ENCODE measurements at regions not wholly inside any gene's neighbourhood (a gene's known extent, or its start where the extent isn't known, plus 50 kb on each side); places are given as distances from the start of the nearest gene placed in this dataset.

- intact Hi-C loops (cut with DNase I, micrococcal nuclease): loop anchor here in 1 of 2 experiments (10.0 kb wide), 1 partner anchor 1877 kb away; no protein-coding TSS in a partner anchor
- CTCF ChIA-PET: no interaction called here
- Mint-ChIP-seq H3K4me3 (no peak overlapping the region), H3K36me3 (ENCODE audit: low read depth) (no peaks in the 10 kb centered on the region), H3K27ac (no peak overlapping the region), H3K4me1 (no peaks in the 10 kb centered on the region), H3K27me3 (peaks cover 1% of the 10 kb centered on the region), H3K9me3 (ENCODE audit: low read depth) (no peaks in the 10 kb centered on the region)
- DNase-seq (no peak), ATAC-seq (no peak)
- POLR2A ChIA-PET: no interaction called here
Observed at GRCh38 chr5:155897761-155898160, 429.2 kb upstream of the SGCD start.

- Mint-ChIP-seq H3K27me3 (no peaks in the 10 kb centered on the region), H3K9me3 (ENCODE audit: low read depth) (no peaks in the 10 kb centered on the region), H3K27ac (no peak overlapping the region), H3K4me1 (no peaks in the 10 kb centered on the region), H3K36me3 (ENCODE audit: low read depth) (no peaks in the 10 kb centered on the region), H3K4me3 (no peak overlapping the region)
- DNase-seq (no peak), ATAC-seq (no peak)
- intact Hi-C loops (cut with DNase I, micrococcal nuclease): loop anchor here in 1 of 2 experiments (10.0 kb wide), 1 partner anchor 1877 kb away; no protein-coding TSS in a partner anchor
- POLR2A ChIA-PET: no interaction called here
- CTCF ChIA-PET: no interaction called here
Observed at GRCh38 chr5:155898284-155898683, 428.7 kb upstream of the SGCD start.

- no peaks in the 10 kb centered on the region for H3K36me3 Mint-ChIP-seq (ENCODE audit: low read depth)
- ChIA-PET CTCF (no interaction called here), POLR2A (no interaction called here)
- H3K4me3 Mint-ChIP-seq: no peak overlapping the region
- ATAC-seq (no peak), DNase-seq (no peak)
- H3K4me1 Mint-ChIP-seq: no peaks in the 10 kb centered on the region
- no peak overlapping the region for H3K27ac Mint-ChIP-seq
- H3K9me3 Mint-ChIP-seq (ENCODE audit: low read depth): no peaks in the 10 kb centered on the region
- no peaks in the 10 kb centered on the region for H3K27me3 Mint-ChIP-seq
- intact Hi-C loops (cut with DNase I, micrococcal nuclease): no loop called here
Observed at GRCh38 chr5:155903791-155904190, 423.2 kb upstream of the SGCD start.

GRCh38 chr5:155905364-155905763 is 421.6 kb upstream of the SGCD start:
- DNase-seq (no peak), ATAC-seq (no peak)
- Mint-ChIP-seq H3K4me1 (no peaks in the 10 kb centered on the region), H3K4me3 (no peak overlapping the region), H3K9me3 (ENCODE audit: low read depth) (no peaks in the 10 kb centered on the region), H3K36me3 (ENCODE audit: low read depth) (no peaks in the 10 kb centered on the region), H3K27me3 (no peaks in the 10 kb centered on the region), H3K27ac (no peak overlapping the region)
- intact Hi-C loops (cut with DNase I, micrococcal nuclease): no loop called here
- CTCF ChIA-PET: interaction anchor here (0.7 kb wide), 1 partner anchor 1009 kb away, joined by 4 read pairs; no protein-coding TSS in a partner anchor
- POLR2A ChIA-PET: no interaction called here

GRCh38 chr5:155906046-155906445 is 420.9 kb upstream of the SGCD start:
- Mint-ChIP-seq H3K27ac (no peak overlapping the region), H3K9me3 (ENCODE audit: low read depth) (no peaks in the 10 kb centered on the region), H3K36me3 (ENCODE audit: low read depth) (no peaks in the 10 kb centered on the region), H3K4me3 (no peak overlapping the region), H3K4me1 (no peaks in the 10 kb centered on the region), H3K27me3 (no peaks in the 10 kb centered on the region)
- no peak for ATAC-seq
- CTCF ChIA-PET: no interaction called here
- intact Hi-C loops (cut with DNase I, micrococcal nuclease): no loop called here
- POLR2A ChIA-PET: no interaction called here
- DNase-seq: no peak

- peaks cover 6% of the 10 kb centered on the region for H3K27me3 Mint-ChIP-seq
Observed at GRCh38 chr5:155908543-155908942, 418.4 kb upstream of the SGCD start.

GRCh38 chr5:155912291-155912690 is 414.7 kb upstream of the SGCD start:
- H3K27ac Mint-ChIP-seq: no peak overlapping the region
- no peak for ATAC-seq
- no peaks in the 10 kb centered on the region for H3K9me3 Mint-ChIP-seq (ENCODE audit: low read depth)
- no peaks in the 10 kb centered on the region for H3K36me3 Mint-ChIP-seq (ENCODE audit: low read depth)
- ChIA-PET POLR2A (no interaction called here), CTCF (no interaction called here)
- no peak for DNase-seq
- H3K4me3 Mint-ChIP-seq: no peak overlapping the region
- peaks cover 6% of the 10 kb centered on the region for H3K27me3 Mint-ChIP-seq
- H3K4me1 Mint-ChIP-seq: no peaks in the 10 kb centered on the region
- intact Hi-C loops (cut with DNase I, micrococcal nuclease): no loop called here

More at GRCh38 chr5:155908543-155908942, 418.4 kb upstream of the SGCD start:
- CTCF ChIA-PET: no interaction called here
- Mint-ChIP-seq H3K36me3 (ENCODE audit: low read depth) (no peaks in the 10 kb centered on the region), H3K4me3 (no peak overlapping the region), H3K9me3 (ENCODE audit: low read depth) (no peaks in the 10 kb centered on the region), H3K4me1 (no peaks in the 10 kb centered on the region), H3K27ac (no peak overlapping the region)
- ATAC-seq (no peak), DNase-seq (no peak)
- intact Hi-C loops (cut with DNase I, micrococcal nuclease): no loop called here
- POLR2A ChIA-PET: no interaction called here

GRCh38 chr5:155914766-155915165 is 412.2 kb upstream of the SGCD start:
- ATAC-seq: no peak
- no peak overlapping the region for H3K4me3 Mint-ChIP-seq
- CTCF ChIA-PET: no interaction called here
- H3K27ac Mint-ChIP-seq: no peak overlapping the region
- no peaks in the 10 kb centered on the region for H3K9me3 Mint-ChIP-seq (ENCODE audit: low read depth)
- DNase-seq: no peak
- H3K4me1 Mint-ChIP-seq: no peaks in the 10 kb centered on the region
- POLR2A ChIA-PET: interaction anchor here (0.6 kb wide), 1 partner anchor 234 kb away, joined by 4 read pairs; no protein-coding TSS in a partner anchor
- H3K27me3 Mint-ChIP-seq: peaks cover 10% of the 10 kb centered on the region
- H3K36me3 Mint-ChIP-seq (ENCODE audit: low read depth): no peaks in the 10 kb centered on the region
- intact Hi-C loops (cut with DNase I, micrococcal nuclease): no loop called here

- DNase-seq (no peak), ATAC-seq (no peak)
- CTCF ChIA-PET: no interaction called here
- Mint-ChIP-seq H3K9me3 (ENCODE audit: low read depth) (no peaks in the 10 kb centered on the region), H3K4me3 (no peak overlapping the region), H3K36me3 (ENCODE audit: low read depth) (no peaks in the 10 kb centered on the region), H3K4me1 (no peaks in the 10 kb centered on the region), H3K27ac (no peak overlapping the region), H3K27me3 (peaks cover 13% of the 10 kb centered on the region)
- POLR2A ChIA-PET: no interaction called here
- intact Hi-C loops (cut with DNase I, micrococcal nuclease): no loop called here
Observed at GRCh38 chr5:155915601-155916000, 411.4 kb upstream of the SGCD start.

GRCh38 chr5:155919126-155919525 is 407.8 kb upstream of the SGCD start:
- H3K36me3 Mint-ChIP-seq (ENCODE audit: low read depth): no peaks in the 10 kb centered on the region
- intact Hi-C loops (cut with DNase I, micrococcal nuclease): no loop called here
- DNase-seq (no peak), ATAC-seq (no peak)
- H3K27me3 Mint-ChIP-seq: peaks cover 14% of the 10 kb centered on the region
- H3K27ac Mint-ChIP-seq: no peak overlapping the region
- no peak overlapping the region for H3K4me3 Mint-ChIP-seq
- ChIA-PET POLR2A (no interaction called here), CTCF (interaction anchor here (1.4 kb wide), 1 partner anchor 18 kb away, joined by 4 read pairs; no protein-coding TSS in a partner anchor)
- H3K4me1 Mint-ChIP-seq: no peaks in the 10 kb centered on the region
- H3K9me3 Mint-ChIP-seq (ENCODE audit: low read depth): no peaks in the 10 kb centered on the region

GRCh38 chr5:155919725-155920124 is 407.2 kb upstream of the SGCD start:
- POLR2A ChIA-PET: no interaction called here
- no peak overlapping the region for H3K4me3 Mint-ChIP-seq
- no peaks in the 10 kb centered on the region for H3K36me3 Mint-ChIP-seq (ENCODE audit: low read depth)
- H3K27me3 Mint-ChIP-seq: peaks cover 14% of the 10 kb centered on the region
- no peaks in the 10 kb centered on the region for H3K4me1 Mint-ChIP-seq
- no peak for DNase-seq
- H3K9me3 Mint-ChIP-seq (ENCODE audit: low read depth): no peaks in the 10 kb centered on the region
- H3K27ac Mint-ChIP-seq: no peak overlapping the region
- CTCF ChIA-PET: no interaction called here
- intact Hi-C loops (cut with DNase I, micrococcal nuclease): no loop called here
- ATAC-seq: no peak

GRCh38 chr5:155921621-155922020 is 405.3 kb upstream of the SGCD start:
- ChIA-PET POLR2A (no interaction called here), CTCF (no interaction called here)
- H3K27me3 Mint-ChIP-seq: peaks cover 14% of the 10 kb centered on the region
- intact Hi-C loops (cut with DNase I, micrococcal nuclease): no loop called here
- no peak overlapping the region for H3K27ac Mint-ChIP-seq
- H3K36me3 Mint-ChIP-seq (ENCODE audit: low read depth): no peaks in the 10 kb centered on the region
- H3K4me1 Mint-ChIP-seq: no peaks in the 10 kb centered on the region
- no peak for ATAC-seq
- H3K9me3 Mint-ChIP-seq (ENCODE audit: low read depth): no peaks in the 10 kb centered on the region
- no peak for DNase-seq
- no peak overlapping the region for H3K4me3 Mint-ChIP-seq

- intact Hi-C loops (cut with DNase I, micrococcal nuclease): no loop called here
- H3K27ac Mint-ChIP-seq: no peak overlapping the region
- peaks cover 13% of the 10 kb centered on the region for H3K27me3 Mint-ChIP-seq
- no peaks in the 10 kb centered on the region for H3K9me3 Mint-ChIP-seq (ENCODE audit: low read depth)
- no peak for ATAC-seq
- H3K4me1 Mint-ChIP-seq: no peaks in the 10 kb centered on the region
- no peak for DNase-seq
- POLR2A ChIA-PET: no interaction called here
- no peak overlapping the region for H3K4me3 Mint-ChIP-seq
- no peaks in the 10 kb centered on the region for H3K36me3 Mint-ChIP-seq (ENCODE audit: low read depth)
- CTCF ChIA-PET: interaction anchor here (0.8 kb wide), 1 partner anchor 839 kb away, joined by 4 read pairs; no protein-coding TSS in a partner anchor
Observed at GRCh38 chr5:155923784-155924183, 403.2 kb upstream of the SGCD start.

Measured in activated CD4-positive, alpha-beta T cell treated with anti-CD3 and anti-CD28 coated beads for 36 hours (primary cell).